H1 (cell line): ENCODE measurements at regions not wholly inside any gene's neighbourhood (a gene's known extent, or its start where the extent isn't known, plus 50 kb on each side); places are given as distances from the start of the nearest gene placed in this dataset.

ENCODE experiments used
- CTCF ChIA-PET: fragments of 300-600 bp; sonication (Branson Sonifier 250); formaldehyde crosslinking; loops from one replicate; lab custom pipeline; 2021; ENCODE audit not compliant: partially characterized antibody; lab: Charles Lee
- POLR2A ChIA-PET: fragments of 300-600 bp; sonication (Branson Sonifier 250); formaldehyde crosslinking; loops from one replicate; lab custom pipeline; 2021; ENCODE audit warnings: inconsistent platforms; ENCODE audit not compliant: partially characterized antibody; lab: Charles Lee
- DNase-seq, 2 experiments: peaks; one replicate each; pipeline versions ENCODE4 v3.0.0 to v3.0.0-alpha.2; 2010 to 2022; ENCODE audit warnings: low spot score in 2 of 2, low read depth in 1 of 2, mixed read lengths in 1 of 2
- FAIRE-seq: peaks from 2 replicates; lab custom pipeline; 2011; peaks lifted over from hg19 to GRCh38; lab: Jason Lieb, UNC
- H2AFZ ChIP-seq: 2 replicates; pipeline ENCODE4 v1.8.1; 2012; ENCODE audit warnings: low read length, inconsistent platforms
- H2AK5ac ChIP-seq: 2 replicates; pipeline ENCODE4 v1.6.1; 2013; ENCODE audit warnings: low read depth, low read length
- H2BK120ac ChIP-seq: replicated peaks from 2 replicates; pipeline ENCODE3; 2013; ENCODE audit warnings: low read depth, low read length, inconsistent platforms
- H2BK12ac ChIP-seq: 2 replicates; pipeline ENCODE4 v1.6.1; 2013; ENCODE audit warnings: low read depth, low read length
- H2BK15ac ChIP-seq: 2 replicates; pipeline ENCODE4 v1.6.1; 2013; ENCODE audit warnings: low read length
- H2BK20ac ChIP-seq: 2 replicates; pipeline ENCODE4 v1.6.1; 2013; ENCODE audit warnings: low read length
- H2BK5ac ChIP-seq: 2 replicates; pipeline ENCODE4 v1.6.1; 2013; ENCODE audit warnings: low read depth, low read length
- H3K14ac ChIP-seq: 2 replicates; pipeline ENCODE4 v1.6.1; 2013; ENCODE audit warnings: inconsistent platforms; ENCODE audit not compliant: insufficient read length
- H3K18ac ChIP-seq: 2 replicates; pipeline ENCODE4 v1.6.1; 2013; ENCODE audit warnings: low read length; ENCODE audit errors: extremely low read depth
- H3K23ac ChIP-seq: 2 replicates; pipeline ENCODE4 v1.6.1; 2013; ENCODE audit warnings: inconsistent platforms; ENCODE audit not compliant: insufficient read length
- H3K23me2 ChIP-seq: 2 replicates; pipeline ENCODE4 v1.6.1; 2013; ENCODE audit warnings: low read depth, low read length
- H3K27ac ChIP-seq: 2 replicates; pipeline ENCODE4 v1.6.1; 2011; ENCODE audit warnings: low read depth, low read length, inconsistent platforms
- H3K27me3 ChIP-seq, 4 experiments: replicated peaks in 1 of 4; 1 replicate in 1 of 4; 2 replicates in 3 of 4; pipeline versions ENCODE4 v1.6.1 to v1.8.1; 2011 to 2013; ENCODE audit warnings: low read length in 3 of 4, mild to moderate bottlenecking in 3 of 4, inconsistent platforms in 2 of 4, mixed read lengths in 2 of 4, moderate library complexity in 1 of 4; ENCODE audit not compliant: control insufficient read depth in 3 of 4, insufficient read depth in 3 of 4; ENCODE audit errors: extremely low read depth in 1 of 4
- H3K36me3 ChIP-seq, 4 experiments: 2 replicates each; pipeline versions ENCODE4 v1.6.1 to v1.8.1; 2011 to 2013; ENCODE audit warnings: mild to moderate bottlenecking in 4 of 4, low read length in 3 of 4, moderate library complexity in 2 of 4, control low read depth in 1 of 4, inconsistent platforms in 1 of 4; ENCODE audit not compliant: insufficient read depth in 4 of 4, control insufficient read depth in 2 of 4
- H3K4ac ChIP-seq: replicated peaks from 2 replicates; pipeline ENCODE3; 2013; ENCODE audit warnings: low read length, low read depth, mixed read lengths, inconsistent platforms; ENCODE audit not compliant: insufficient read length
- H3K4me1 ChIP-seq, 4 experiments: replicated peaks in 1 of 4; 1 replicate in 1 of 4; 2 replicates in 3 of 4; pipeline versions ENCODE4 v1.6.1 to v1.8.1; 2011 to 2013; ENCODE audit warnings: low read length in 3 of 4, inconsistent platforms in 2 of 4, mixed read lengths in 1 of 4; ENCODE audit not compliant: insufficient read depth in 4 of 4, control insufficient read depth in 3 of 4
- H3K4me2 ChIP-seq, 2 experiments: 2 replicates each; pipeline versions ENCODE4 v1.6.1 to v1.8.1; 2011 to 2013; ENCODE audit warnings: low read depth in 2 of 2, low read length in 2 of 2, control low read depth in 1 of 2, inconsistent platforms in 1 of 2, mild to moderate bottlenecking in 1 of 2; ENCODE audit not compliant: insufficient read depth in 1 of 2
- H3K4me3 ChIP-seq, 4 experiments: fragments of 200-600, 300-600 bp in 1 of 4; sonication (generic), shearing (Covaris generic), sonication (Bioruptor Twin) in 1 of 4; 2 replicates each; pipeline versions ENCODE4 v1.5.1 to v1.8.1; 2011 to 2016; ENCODE audit warnings: low read length in 4 of 4, low read depth in 3 of 4, control low read depth in 2 of 4, inconsistent platforms in 2 of 4, mild to moderate bottlenecking in 2 of 4, mixed read lengths in 1 of 4, moderate library complexity in 1 of 4; ENCODE audit not compliant: insufficient read depth in 2 of 4; ENCODE audit errors: extremely low read depth in 1 of 4
- H3K56ac ChIP-seq: replicated peaks from 2 replicates; pipeline ENCODE3; 2013; ENCODE audit warnings: low read depth, mild to moderate bottlenecking, mixed read lengths, low read length, inconsistent platforms; ENCODE audit not compliant: insufficient read length
- H3K79me1 ChIP-seq: 2 replicates; pipeline ENCODE4 v1.6.1; 2013; ENCODE audit warnings: low read depth, low read length, control low read depth
- H3K79me2 ChIP-seq, 2 experiments: 2 replicates each; pipeline versions ENCODE4 v1.6.1 to v1.8.1; 2012 to 2013; ENCODE audit warnings: low read length in 2 of 2, mild to moderate bottlenecking in 2 of 2, inconsistent platforms in 1 of 2; ENCODE audit not compliant: insufficient read depth in 2 of 2, control insufficient read depth in 1 of 2
- H3K9ac ChIP-seq, 4 experiments: replicated peaks in 1 of 4; 1 replicate in 1 of 4; 2 replicates in 3 of 4; pipeline versions ENCODE4 v1.6.1 to v1.8.1; 2011 to 2013; ENCODE audit warnings: low read depth in 3 of 4, low read length in 3 of 4, control low read depth in 2 of 4, mild to moderate bottlenecking in 2 of 4, moderate library complexity in 2 of 4, inconsistent platforms in 1 of 4; ENCODE audit errors: extremely low read depth in 1 of 4
- H3K9me3 ChIP-seq, 2 experiments: 2 replicates each; pipeline versions ENCODE4 v1.6.1 to v1.8.1; 2012 to 2013; ENCODE audit warnings: mild to moderate bottlenecking in 2 of 2, moderate library complexity in 2 of 2, control low read depth in 1 of 2, inconsistent platforms in 1 of 2, low read depth in 1 of 2, low read length in 1 of 2, mixed read lengths in 1 of 2; ENCODE audit not compliant: insufficient read depth in 2 of 2
- H4K20me1 ChIP-seq, 2 experiments: replicated peaks in 1 of 2; 2 replicates each; pipeline versions ENCODE3 to v1.8.1; 2011 to 2013; ENCODE audit warnings: inconsistent platforms in 2 of 2, low read length in 2 of 2, mild to moderate bottlenecking in 1 of 2; ENCODE audit not compliant: insufficient read depth in 2 of 2, control insufficient read depth in 1 of 2
- H4K5ac ChIP-seq: 2 replicates; pipeline ENCODE4 v1.6.1; 2013; ENCODE audit warnings: low read length, low read depth, mixed read lengths, inconsistent platforms; ENCODE audit not compliant: insufficient read length
- H4K8ac ChIP-seq: 2 replicates; pipeline ENCODE4 v1.8.0; 2013; ENCODE audit warnings: mild to moderate bottlenecking, moderate library complexity, low read length, inconsistent platforms; ENCODE audit not compliant: insufficient read depth; ENCODE audit errors: extremely low read depth
- H4K91ac ChIP-seq: replicated peaks from 2 replicates; pipeline ENCODE3; 2013; ENCODE audit warnings: low read length, mixed read lengths, inconsistent platforms; ENCODE audit not compliant: insufficient read length
- JUN ChIP-seq: IDR thresholded peaks from 2 replicates; pipeline ENCODE4 v1.6.1; 2011; ENCODE audit warnings: low read depth, mild to moderate bottlenecking, improper control_type of control experiment, low read length
- RAD21 ChIP-seq, 2 experiments: IDR thresholded peaks in 1 of 2; conservative IDR thresholded peaks in 1 of 2; 2 replicates each; pipeline ENCODE4 v1.6.1; 2011; ENCODE audit warnings: low read depth in 2 of 2, low read length in 2 of 2, improper control_type of control experiment in 1 of 2, inconsistent platforms in 1 of 2, mild to moderate bottlenecking in 1 of 2, moderate library complexity in 1 of 2
- SP4 ChIP-seq: IDR thresholded peaks from 2 replicates; pipeline ENCODE4 v1.6.1; 2012; ENCODE audit warnings: low read length, inconsistent platforms
- TAF1 ChIP-seq: IDR thresholded peaks from 2 replicates; pipeline ENCODE4 v1.6.1; 2011; ENCODE audit warnings: mild to moderate bottlenecking, low read depth, low read length
- WGBS, 2 experiments: shearing (Covaris generic) in 1 of 2; methylation state at CpG; one replicate each; pipeline versions ENCODE4 v1.1.6 to v1.1.7; 2013 to 2015; ENCODE audit warnings: low lambda C conversion rate in 2 of 2, mixed read lengths in 2 of 2, inconsistent platforms in 1 of 2, low coverage in 1 of 2, missing lambda C conversion rate in 1 of 2; ENCODE audit not compliant: insufficient replicate concordance in 2 of 2, insufficient coverage in 1 of 2, insufficient read length in 1 of 2; ENCODE audit errors: extremely low coverage in 1 of 2, missing lambda C conversion rate in 1 of 2; 5-methylcytosine and 5-hydroxymethylcytosine counted together

DNA sequence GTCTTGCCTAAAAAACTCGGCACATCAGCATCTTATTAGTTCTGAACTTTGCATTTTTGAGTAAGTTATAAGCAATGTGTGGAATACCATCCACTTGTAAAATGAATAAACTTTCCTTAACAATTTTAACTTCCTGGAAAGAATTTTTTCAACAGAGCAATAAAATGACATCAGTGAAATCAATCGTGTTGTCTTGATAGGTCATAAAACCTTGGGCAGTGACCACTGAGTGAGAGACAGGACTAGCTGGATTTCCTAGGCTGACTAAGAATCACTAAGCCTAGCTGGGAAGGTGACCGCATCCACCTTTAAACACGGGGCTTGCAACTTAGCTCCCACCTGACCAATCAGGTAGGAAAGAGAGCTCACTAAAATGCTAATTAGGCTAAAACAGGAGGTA is 403.0 kb upstream of the CNKSR2 start:
- no peak overlapping the region for H3K4ac ChIP-seq
- no peak overlapping the region for H3K27ac ChIP-seq
- H3K27me3 ChIP-seq: no peaks in the 10 kb centered on the region
- no peak overlapping the region for H4K5ac ChIP-seq
- CTCF ChIA-PET: no interaction called here
- no peak overlapping the region for H3K56ac ChIP-seq
- H4K8ac ChIP-seq: no peak overlapping the region
- no peak overlapping the region for H3K9ac ChIP-seq
- H3K14ac ChIP-seq: no peak overlapping the region
- H4K91ac ChIP-seq: no peak overlapping the region
- no peak overlapping the region for H3K4me3 ChIP-seq
- H2AFZ ChIP-seq: no peak overlapping the region
- no peak overlapping the region for H2BK20ac ChIP-seq
- no peaks in the 10 kb centered on the region for H3K79me2 ChIP-seq
- POLR2A ChIA-PET: no interaction called here
- H3K23me2 ChIP-seq: no peaks in the 10 kb centered on the region
- FAIRE-seq: no peak
- no peak for DNase-seq
- no peaks in the 10 kb centered on the region for H3K9me3 ChIP-seq
- no peaks in the 10 kb centered on the region for H3K36me3 ChIP-seq
- no peaks in the 10 kb centered on the region for H4K20me1 ChIP-seq
- no peak overlapping the region for H3K18ac ChIP-seq
- H3K4me2 ChIP-seq: no peak overlapping the region
- H3K4me1 ChIP-seq: peaks cover 0 to 11% (median 0%) of the 10 kb centered on the region in 4 experiments; a peak in 2 of 7 replicates
- no peaks in the 10 kb centered on the region for H3K79me1 ChIP-seq
- no peak overlapping the region for H2BK120ac ChIP-seq
- no peak overlapping the region for H2AK5ac ChIP-seq
- WGBS, 2 experiments: 82% methylated on average over 4 of the region's 4 CpGs; no CpG with 5 or more reads in 1 of the 2 experiments
- H2BK15ac ChIP-seq: no peak overlapping the region
- H3K23ac ChIP-seq: no peak overlapping the region
- H2BK12ac ChIP-seq: no peak overlapping the region
- no peak overlapping the region for H2BK5ac ChIP-seq
- no peak for TF ChIP-seq RAD21 (IDR thresholded peaks at IDR 0.05 in 1 of 2, conservative IDR thresholded peaks at IDR 0.05 in 1 of 2; ENCODE audit: low read depth in 2 of 2, low read length in 2 of 2)
- TF ChIP-seq TAF1: no peak
- no peak for TF ChIP-seq SP4
- TF ChIP-seq JUN: no peak
